AG04450 (cell line): ENCODE measurements at regions not wholly inside any gene's neighbourhood (a gene's known extent, or its start where the extent isn't known, plus 50 kb on each side); places are given as distances from the start of the nearest gene placed in this dataset.
"Not testable (repeated sequence)": the region's sequence is repeated elsewhere in the genome, so short reads cannot be mapped to it uniquely, and the experiment has no call there.

ENCODE experiments used
- CTCF ChIA-PET: fragments of 300-600, 350-600 bp; formaldehyde crosslinking; extraction: SDS; loops from one replicate; lab custom pipeline; 2022; ENCODE audit warnings: antibody characterized with exemption, inconsistent platforms; lab: Charles Lee
- POLR2A ChIA-PET: fragments of 350-600 bp; formaldehyde crosslinking; extraction: SDS; loops from one replicate; lab custom pipeline; 2021; ENCODE audit warnings: antibody characterized with exemption, inconsistent platforms; lab: Yijun Ruan, JAX
- DNase-seq: peaks from one replicate; pipeline ENCODE4 v3.0.0-alpha.2; 2011; ENCODE audit warnings: low read depth, low spot score
- H3K27ac ChIP-seq: one replicate; pipeline ENCODE4 v1.5.1; 2012; ENCODE audit warnings: low read depth, low read length, control low read depth
- H3K27me3 ChIP-seq: one replicate; pipeline ENCODE4 v1.6.0; 2012; ENCODE audit warnings: low read length; ENCODE audit not compliant: control insufficient read depth, insufficient read depth
- H3K4me3 ChIP-seq: 2 replicates; pipeline ENCODE4 v1.5.1; 2011; ENCODE audit warnings: mild to moderate bottlenecking, low read depth, low read length, control low read depth
- H3K9me3 ChIP-seq: 2 replicates; pipeline ENCODE4 v1.5.1; 2012; ENCODE audit warnings: low read length; ENCODE audit not compliant: control insufficient read depth, insufficient read depth
- TF ChIP-seq, protein P1 (sequence below): IDR thresholded peaks from 2 replicates; pipeline ENCODE4 v1.5.1; 2011; ENCODE audit warnings: low read depth, low read length, control low read depth, inconsistent platforms

DNA sequence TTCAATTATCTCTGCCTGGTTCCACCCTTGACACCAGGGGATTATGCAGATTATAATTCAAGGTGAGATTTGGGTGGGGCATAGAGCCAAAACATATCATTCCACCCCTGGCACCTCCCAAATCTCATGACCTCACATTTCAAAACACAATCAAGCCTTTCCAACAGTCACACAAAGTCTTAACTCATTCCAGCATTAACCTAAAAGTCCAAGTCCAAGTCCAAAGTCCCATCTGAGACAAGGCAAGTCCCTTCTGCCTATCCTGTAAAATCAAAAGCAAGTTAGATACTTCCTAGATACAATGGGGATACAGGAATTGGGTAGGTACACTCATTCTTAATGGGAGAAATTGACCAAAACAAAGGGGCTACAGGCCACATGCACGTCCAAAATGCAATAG is 73.7 kb upstream of the SLC24A3 start:
- H3K27ac ChIP-seq: no peak overlapping the region
- no peak overlapping the region for H3K4me3 ChIP-seq
- no peak for DNase-seq
- POLR2A ChIA-PET: no interaction called here
- peaks cover 29% of the 10 kb centered on the region for H3K9me3 ChIP-seq
- TF ChIP-seq, protein P1, sequence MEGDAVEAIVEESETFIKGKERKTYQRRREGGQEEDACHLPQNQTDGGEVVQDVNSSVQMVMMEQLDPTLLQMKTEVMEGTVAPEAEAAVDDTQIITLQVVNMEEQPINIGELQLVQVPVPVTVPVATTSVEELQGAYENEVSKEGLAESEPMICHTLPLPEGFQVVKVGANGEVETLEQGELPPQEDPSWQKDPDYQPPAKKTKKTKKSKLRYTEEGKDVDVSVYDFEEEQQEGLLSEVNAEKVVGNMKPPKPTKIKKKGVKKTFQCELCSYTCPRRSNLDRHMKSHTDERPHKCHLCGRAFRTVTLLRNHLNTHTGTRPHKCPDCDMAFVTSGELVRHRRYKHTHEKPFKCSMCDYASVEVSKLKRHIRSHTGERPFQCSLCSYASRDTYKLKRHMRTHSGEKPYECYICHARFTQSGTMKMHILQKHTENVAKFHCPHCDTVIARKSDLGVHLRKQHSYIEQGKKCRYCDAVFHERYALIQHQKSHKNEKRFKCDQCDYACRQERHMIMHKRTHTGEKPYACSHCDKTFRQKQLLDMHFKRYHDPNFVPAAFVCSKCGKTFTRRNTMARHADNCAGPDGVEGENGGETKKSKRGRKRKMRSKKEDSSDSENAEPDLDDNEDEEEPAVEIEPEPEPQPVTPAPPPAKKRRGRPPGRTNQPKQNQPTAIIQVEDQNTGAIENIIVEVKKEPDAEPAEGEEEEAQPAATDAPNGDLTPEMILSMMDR: no peak
- CTCF ChIA-PET: no interaction called here
- H3K27me3 ChIP-seq: no peaks in the 10 kb centered on the region

DNA sequence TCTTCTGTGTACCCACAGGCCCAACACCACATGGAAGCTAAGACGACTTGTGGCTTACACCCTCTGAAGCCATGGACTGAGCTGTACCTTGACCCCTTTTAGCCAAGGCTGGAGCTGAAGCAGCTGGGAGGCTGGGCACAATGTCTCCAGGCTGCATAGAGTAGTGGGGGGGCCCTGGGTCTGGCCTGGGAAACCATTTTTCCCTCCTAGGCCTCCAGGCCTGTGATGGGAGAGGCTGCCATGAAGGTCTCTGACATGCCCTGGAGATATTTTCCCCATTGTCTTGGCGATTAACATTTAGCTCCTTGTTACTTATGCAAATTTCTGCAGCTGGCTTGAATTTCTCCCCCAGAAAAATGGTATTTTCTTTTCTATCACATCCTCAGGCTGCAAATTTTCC is 72.9 kb upstream of the SLC24A3 start:
- H3K27ac ChIP-seq, POLR2A ChIA-PET, CTCF ChIA-PET, H3K4me3 ChIP-seq, DNase-seq, H3K27me3 ChIP-seq: not testable (repeated sequence)
- H3K9me3 ChIP-seq: peaks cover 26% of the 10 kb centered on the region

DNA sequence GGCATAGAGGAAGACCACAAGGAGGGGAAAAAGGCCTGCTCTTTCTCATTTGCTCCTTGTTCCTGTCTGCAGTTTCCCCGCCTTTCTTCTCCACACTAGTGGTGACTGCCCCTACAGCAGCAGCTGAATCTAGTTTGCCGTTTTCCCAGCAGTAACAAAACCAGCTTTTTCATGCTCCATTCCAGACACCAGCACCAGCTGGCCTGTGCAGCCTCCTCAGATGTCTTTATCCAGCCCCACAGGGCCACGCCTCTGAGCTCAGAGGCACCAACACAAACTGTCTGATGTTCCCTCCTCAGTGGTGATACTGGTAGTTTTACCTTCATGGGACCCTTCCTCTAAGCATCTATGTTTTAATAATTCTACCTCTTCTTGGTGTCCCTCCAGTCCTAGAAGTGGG is 70.4 kb upstream of the SLC24A3 start:
- TF ChIP-seq, protein P1: no peak
- no peak overlapping the region for H3K27ac ChIP-seq
- DNase-seq: no peak
- ChIA-PET POLR2A (no interaction called here), CTCF (no interaction called here)
- peaks cover 22% of the 10 kb centered on the region for H3K9me3 ChIP-seq
- H3K4me3 ChIP-seq: no peak overlapping the region
- no peaks in the 10 kb centered on the region for H3K27me3 ChIP-seq

DNA sequence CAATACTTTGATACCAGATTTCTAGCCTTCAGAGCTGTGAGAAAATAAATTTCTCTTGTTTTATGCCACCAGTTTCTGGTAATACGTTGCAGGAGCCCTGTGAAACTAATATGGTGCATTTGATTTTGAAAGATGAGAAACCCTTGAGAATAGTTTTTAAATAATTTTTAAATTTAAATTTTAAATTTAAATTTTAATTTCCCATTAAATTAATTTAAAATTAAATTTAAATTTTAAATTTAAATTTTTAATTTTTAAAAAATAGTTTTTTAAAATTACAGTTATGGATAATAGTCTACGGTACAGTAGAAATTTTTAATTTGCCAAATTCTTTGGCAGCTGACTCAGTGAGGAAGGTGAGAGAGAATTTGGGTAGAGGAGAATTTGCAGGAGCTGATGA is 68.6 kb upstream of the SLC24A3 start:
- CTCF ChIA-PET: no interaction called here
- Histone ChIP-seq H3K9me3 (peaks cover 18% of the 10 kb centered on the region), H3K4me3 (no peak overlapping the region), H3K27ac (no peak overlapping the region), H3K27me3 (no peaks in the 10 kb centered on the region)
- DNase-seq: no peak
- TF ChIP-seq, protein P1: no peak
- POLR2A ChIA-PET: no interaction called here

DNA sequence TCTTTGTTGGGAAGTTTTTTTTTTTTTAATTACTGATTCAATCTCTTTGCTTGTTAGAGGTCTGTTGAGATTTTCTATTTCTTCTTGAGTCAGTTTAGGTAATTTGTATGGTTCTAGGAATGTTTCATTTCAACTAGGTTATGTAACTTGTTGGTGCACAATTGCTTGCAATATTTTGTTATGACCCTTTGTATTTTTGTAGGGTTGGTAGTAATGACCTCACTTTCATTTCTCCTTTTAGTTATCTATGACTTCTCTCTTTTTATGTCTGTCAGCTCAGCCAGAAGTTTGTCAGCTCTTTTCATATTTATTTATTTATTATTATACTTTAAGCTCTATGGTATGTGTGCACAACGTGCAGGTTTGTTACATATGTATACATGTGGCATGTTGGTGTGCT is 51.1 kb upstream of the SLC24A3 start:
- ChIA-PET CTCF (no interaction called here), POLR2A (no interaction called here)
- Histone ChIP-seq H3K27me3 (no peaks in the 10 kb centered on the region), H3K4me3 (no peak overlapping the region), H3K9me3 (no peaks in the 10 kb centered on the region), H3K27ac (no peak overlapping the region)
- no peak for DNase-seq
- TF ChIP-seq, protein P1: no peak
